ENCODE measurements at regions not wholly inside any gene's neighbourhood (a gene's known extent, or its start where the extent isn't known, plus 50 kb on each side); places are given as distances from the start of the nearest gene placed in this dataset.
A peak's percentile ranks its signal among the peaks of the same experiment; 100 is the strongest.

- TF ChIP-seq, protein P1, sequence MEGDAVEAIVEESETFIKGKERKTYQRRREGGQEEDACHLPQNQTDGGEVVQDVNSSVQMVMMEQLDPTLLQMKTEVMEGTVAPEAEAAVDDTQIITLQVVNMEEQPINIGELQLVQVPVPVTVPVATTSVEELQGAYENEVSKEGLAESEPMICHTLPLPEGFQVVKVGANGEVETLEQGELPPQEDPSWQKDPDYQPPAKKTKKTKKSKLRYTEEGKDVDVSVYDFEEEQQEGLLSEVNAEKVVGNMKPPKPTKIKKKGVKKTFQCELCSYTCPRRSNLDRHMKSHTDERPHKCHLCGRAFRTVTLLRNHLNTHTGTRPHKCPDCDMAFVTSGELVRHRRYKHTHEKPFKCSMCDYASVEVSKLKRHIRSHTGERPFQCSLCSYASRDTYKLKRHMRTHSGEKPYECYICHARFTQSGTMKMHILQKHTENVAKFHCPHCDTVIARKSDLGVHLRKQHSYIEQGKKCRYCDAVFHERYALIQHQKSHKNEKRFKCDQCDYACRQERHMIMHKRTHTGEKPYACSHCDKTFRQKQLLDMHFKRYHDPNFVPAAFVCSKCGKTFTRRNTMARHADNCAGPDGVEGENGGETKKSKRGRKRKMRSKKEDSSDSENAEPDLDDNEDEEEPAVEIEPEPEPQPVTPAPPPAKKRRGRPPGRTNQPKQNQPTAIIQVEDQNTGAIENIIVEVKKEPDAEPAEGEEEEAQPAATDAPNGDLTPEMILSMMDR (IDR thresholded peaks at IDR 0.05) = no peak
- no peaks in the 10 kb centered on the region for H3K9me3 ChIP-seq
- no peak overlapping the region for H3K4me3 ChIP-seq
- no peaks in the 10 kb centered on the region for H3K4me1 ChIP-seq (ENCODE audit: low read depth)
- intact Hi-C loops (cut with DNase I, micrococcal nuclease) = no loop called here
- ATAC-seq = no peak
- no peaks in the 10 kb centered on the region for H3K36me3 ChIP-seq (ENCODE audit: low read depth)
- no peak for DNase-seq
These were observed 151.8 kb upstream of the FAT1 start for GRCh38 chr4:186875476-186875875.

- ATAC-seq = no peak
- intact Hi-C loops (cut with DNase I, micrococcal nuclease) = no loop called here
- Histone ChIP-seq H3K4me3 (no peak overlapping the region), H3K36me3 (ENCODE audit: low read depth) (no peaks in the 10 kb centered on the region), H3K9me3 (no peaks in the 10 kb centered on the region), H3K4me1 (ENCODE audit: low read depth) (no peaks in the 10 kb centered on the region)
- DNase-seq = no peak
- TF ChIP-seq, protein P1 (IDR thresholded peaks at IDR 0.05) = no peak
These were observed 153.4 kb upstream of the FAT1 start for GRCh38 chr4:186876961-186877626.

- H3K36me3 ChIP-seq (ENCODE audit: low read depth) = no peaks in the 10 kb centered on the region
- no peak for ATAC-seq
- no peaks in the 10 kb centered on the region for H3K9me3 ChIP-seq
- TF ChIP-seq, protein P1 (IDR thresholded peaks at IDR 0.05) = no peak
- intact Hi-C loops (cut with DNase I, micrococcal nuclease) = no loop called here
- DNase-seq = no peak
- H3K4me3 ChIP-seq = no peak overlapping the region
- no peaks in the 10 kb centered on the region for H3K4me1 ChIP-seq (ENCODE audit: low read depth)
These were observed 154.6 kb upstream of the FAT1 start for GRCh38 chr4:186878203-186878776.

- DNase-seq = no peak
- intact Hi-C loops (cut with DNase I, micrococcal nuclease) = no loop called here
- ATAC-seq = peak; percentile 25
- no peak overlapping the region for H3K4me3 ChIP-seq
- H3K9me3 ChIP-seq = no peaks in the 10 kb centered on the region
- H3K36me3 ChIP-seq (ENCODE audit: low read depth) = no peaks in the 10 kb centered on the region
- TF ChIP-seq, protein P1 (IDR thresholded peaks at IDR 0.05) = no peak
- no peaks in the 10 kb centered on the region for H3K4me1 ChIP-seq (ENCODE audit: low read depth)
These were observed 158.0 kb upstream of the FAT1 start for GRCh38 chr4:186881521-186882220.

DNA sequence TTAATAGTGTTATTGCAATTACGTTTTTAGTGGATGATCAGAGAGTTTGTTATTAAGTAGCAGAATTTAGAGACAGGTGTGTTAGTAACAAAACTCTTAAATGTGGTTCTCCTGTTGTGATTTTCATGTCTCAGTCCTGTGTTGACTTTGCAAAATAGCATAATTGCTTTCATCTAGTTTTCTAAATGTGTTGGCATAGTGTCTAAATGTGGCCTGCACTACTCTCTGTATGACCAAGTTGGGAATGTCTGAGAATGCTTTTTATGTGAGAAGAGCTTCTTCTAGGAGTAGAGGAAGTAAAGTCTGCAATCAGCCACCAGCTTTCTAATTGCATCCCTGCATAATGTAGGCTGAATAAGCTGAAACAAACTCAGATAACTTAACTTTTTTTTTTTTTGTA is 158.6 kb upstream of the FAT1 start:
- no peaks in the 10 kb centered on the region for H3K36me3 ChIP-seq (ENCODE audit: low read depth)
- ATAC-seq (no peak), DNase-seq (no peak)
- H3K4me3 ChIP-seq = no peak overlapping the region
- TF ChIP-seq, protein P1 (IDR thresholded peaks at IDR 0.05) = no peak
- H3K4me1 ChIP-seq (ENCODE audit: low read depth) = no peaks in the 10 kb centered on the region
- no peaks in the 10 kb centered on the region for H3K9me3 ChIP-seq
- intact Hi-C loops (cut with DNase I, micrococcal nuclease) = no loop called here
